Retinal pigment epithelial cell (primary cell): ENCODE measurements at regions not wholly inside any gene's neighbourhood (a gene's known extent, or its start where the extent isn't known, plus 50 kb on each side); places are given as distances from the start of the nearest gene placed in this dataset.

ENCODE experiments used
- DNase-seq: peaks from one replicate; pipeline ENCODE4 v3.0.0-alpha.2; 2010; ENCODE audit warnings: low read depth
- H3K4me3 ChIP-seq: 2 replicates; pipeline ENCODE4 v1.5.1; 2011; ENCODE audit warnings: mild to moderate bottlenecking, low read length, control low read depth, moderate library complexity
- TF ChIP-seq, protein P1 (sequence below): conservative IDR thresholded peaks from 2 replicates; pipeline ENCODE4 v1.5.1; 2011; ENCODE audit warnings: low read depth, low read length, control low read depth, inconsistent platforms

- no peak overlapping the region for H3K4me3 ChIP-seq
- TF ChIP-seq, protein P1, sequence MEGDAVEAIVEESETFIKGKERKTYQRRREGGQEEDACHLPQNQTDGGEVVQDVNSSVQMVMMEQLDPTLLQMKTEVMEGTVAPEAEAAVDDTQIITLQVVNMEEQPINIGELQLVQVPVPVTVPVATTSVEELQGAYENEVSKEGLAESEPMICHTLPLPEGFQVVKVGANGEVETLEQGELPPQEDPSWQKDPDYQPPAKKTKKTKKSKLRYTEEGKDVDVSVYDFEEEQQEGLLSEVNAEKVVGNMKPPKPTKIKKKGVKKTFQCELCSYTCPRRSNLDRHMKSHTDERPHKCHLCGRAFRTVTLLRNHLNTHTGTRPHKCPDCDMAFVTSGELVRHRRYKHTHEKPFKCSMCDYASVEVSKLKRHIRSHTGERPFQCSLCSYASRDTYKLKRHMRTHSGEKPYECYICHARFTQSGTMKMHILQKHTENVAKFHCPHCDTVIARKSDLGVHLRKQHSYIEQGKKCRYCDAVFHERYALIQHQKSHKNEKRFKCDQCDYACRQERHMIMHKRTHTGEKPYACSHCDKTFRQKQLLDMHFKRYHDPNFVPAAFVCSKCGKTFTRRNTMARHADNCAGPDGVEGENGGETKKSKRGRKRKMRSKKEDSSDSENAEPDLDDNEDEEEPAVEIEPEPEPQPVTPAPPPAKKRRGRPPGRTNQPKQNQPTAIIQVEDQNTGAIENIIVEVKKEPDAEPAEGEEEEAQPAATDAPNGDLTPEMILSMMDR = no peak
- no peak for DNase-seq
Observed at GRCh38 chr5:51556833-51557232, 173.6 kb downstream of the ISL1 start.

DNA sequence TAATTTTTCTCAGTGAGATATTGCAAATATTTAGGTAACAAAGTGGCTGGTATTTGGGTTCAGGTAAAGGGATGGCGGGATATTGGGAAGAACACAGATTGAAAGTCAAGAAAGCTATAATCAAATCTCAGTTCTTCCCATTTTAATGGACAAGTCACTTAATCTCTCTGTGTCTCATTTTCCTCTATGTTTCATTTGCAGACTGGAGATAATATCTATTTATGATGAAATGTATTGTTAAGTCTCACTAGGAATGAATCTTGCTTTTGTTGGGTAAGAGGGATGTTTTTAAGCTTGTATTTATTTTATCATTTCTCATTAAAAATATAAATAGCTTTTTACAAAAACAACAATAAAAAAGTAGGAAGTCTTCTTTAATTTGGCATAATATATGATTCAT is 175.4 kb downstream of the ISL1 start:
- no peak overlapping the region for H3K4me3 ChIP-seq
- no peak for DNase-seq
- TF ChIP-seq, protein P1 = no peak

- H3K4me3 ChIP-seq = no peak overlapping the region
- TF ChIP-seq, protein P1 = no peak
- DNase-seq = no peak
Observed at GRCh38 chr5:51559339-51559738, 176.1 kb downstream of the ISL1 start.

- H3K4me3 ChIP-seq = no peak overlapping the region
- TF ChIP-seq, protein P1 = no peak
- DNase-seq = no peak
Observed at GRCh38 chr5:51559921-51560658, 176.8 kb downstream of the ISL1 start.

DNA sequence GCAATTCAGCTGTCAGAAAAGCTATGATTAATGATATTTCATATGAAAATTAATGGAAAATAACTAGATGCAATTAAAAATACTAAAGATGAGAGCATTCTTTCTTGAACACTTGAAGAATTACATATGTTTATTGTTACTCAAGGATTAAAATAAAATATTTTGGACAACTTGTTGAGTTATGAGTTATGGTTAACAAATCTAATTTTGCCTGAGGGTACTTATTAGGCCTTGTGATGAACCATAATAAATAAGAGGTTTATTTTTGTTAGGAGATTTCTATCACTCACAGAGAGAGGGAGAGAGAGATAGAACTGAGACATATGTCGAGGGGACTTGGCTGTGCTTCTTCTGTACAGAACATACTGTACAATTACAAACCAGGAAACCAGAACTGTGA is 183.7 kb downstream of the ISL1 start:
- no peak for DNase-seq
- no peak overlapping the region for H3K4me3 ChIP-seq
- TF ChIP-seq, protein P1 = no peak

DNA sequence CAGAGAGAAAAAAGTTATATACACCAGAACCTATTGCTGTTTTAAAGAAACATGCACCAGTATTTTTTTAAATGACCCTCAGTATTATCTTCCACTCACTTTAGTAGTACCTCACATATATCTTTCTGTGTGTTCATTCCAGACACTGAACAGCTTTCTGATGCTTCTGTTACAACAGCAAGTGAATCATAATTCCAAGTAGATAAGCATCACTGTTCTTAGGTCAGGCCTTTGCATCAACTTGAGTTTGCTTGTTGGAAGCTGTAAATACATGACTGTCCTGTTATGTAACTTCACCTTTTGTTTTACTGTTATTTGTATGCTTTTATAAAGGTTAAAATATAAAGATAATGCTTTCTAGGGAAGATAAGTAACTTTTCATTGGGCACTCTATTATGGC is 184.4 kb downstream of the ISL1 start:
- H3K4me3 ChIP-seq = no peak overlapping the region
- no peak for DNase-seq
- TF ChIP-seq, protein P1 = no peak

- no peak for DNase-seq
- TF ChIP-seq, protein P1 = no peak
- H3K4me3 ChIP-seq = no peak overlapping the region
Observed at GRCh38 chr5:51573835-51574234, 190.6 kb downstream of the ISL1 start.
